Hepatocyte (in vitro differentiated cells): ENCODE measurements at regions not wholly inside any gene's neighbourhood (a gene's known extent, or its start where the extent isn't known, plus 50 kb on each side); places are given as distances from the start of the nearest gene placed in this dataset.

Source experiments
- DNase-seq: peaks from one replicate; pipeline ENCODE4 v3.0.0-alpha.2; 2016; ENCODE audit warnings: low spot score
- H2AFZ ChIP-seq: fragments of 200-600 bp; sonication (generic); 2 replicates; pipeline ENCODE4 v1.6.0; 2016; ENCODE audit warnings: antibody characterized with exemption, mild to moderate bottlenecking
- H3K27ac ChIP-seq: fragments of 200-600 bp; sonication (generic); 2 replicates; pipeline ENCODE4 v1.5.1; 2016; ENCODE audit warnings: mild to moderate bottlenecking
- H3K27me3 ChIP-seq: fragments of 200-600 bp; sonication (generic); 2 replicates; pipeline ENCODE4 v1.6.1; 2016
- H3K36me3 ChIP-seq: fragments of 200-600 bp; sonication (generic); replicated peaks from 2 replicates; pipeline ENCODE4 v1.5.1; 2016; ENCODE audit warnings: low read depth; ENCODE audit not compliant: insufficient read depth
- H3K4me1 ChIP-seq: fragments of 200-600 bp; sonication (generic); 2 replicates; pipeline ENCODE4 v1.5.1; 2016; ENCODE audit warnings: mild to moderate bottlenecking, moderate library complexity; ENCODE audit not compliant: insufficient read depth
- H3K4me2 ChIP-seq: fragments of 200-600 bp; sonication (generic); 2 replicates; pipeline ENCODE4 v1.6.0; 2016
- H3K4me3 ChIP-seq: fragments of 200-600 bp; sonication (generic); 2 replicates; pipeline ENCODE4 v1.5.1; 2016; ENCODE audit warnings: mild to moderate bottlenecking
- H3K79me2 ChIP-seq: fragments of 200-600 bp; sonication (generic); 2 replicates; pipeline ENCODE4 v1.6.0; 2017; ENCODE audit warnings: mild to moderate bottlenecking
- H3K9me2 ChIP-seq: fragments of 200-600 bp; sonication (generic); replicated peaks from 2 replicates; pipeline ENCODE4 v1.6.0; 2017; ENCODE audit warnings: mild to moderate bottlenecking; ENCODE audit not compliant: insufficient read depth
- H3K9me3 ChIP-seq: fragments of 200-600 bp; sonication (generic); 2 replicates; pipeline ENCODE4 v1.5.1; 2016; ENCODE audit warnings: low read depth, mild to moderate bottlenecking
- H4K20me1 ChIP-seq: fragments of 200-600 bp; sonication (generic); 2 replicates; pipeline ENCODE4 v1.6.0; 2016; ENCODE audit warnings: mild to moderate bottlenecking; ENCODE audit not compliant: insufficient read depth, poor library complexity, severe bottlenecking
- EZH2 ChIP-seq: fragments of 200-600 bp; sonication (generic); IDR thresholded peaks from 2 replicates; pipeline ENCODE4 v1.6.1; 2016; ENCODE audit warnings: antibody characterized with exemption, mild to moderate bottlenecking, borderline replicate concordance
- EZH2phosphoT487 ChIP-seq: fragments of 200-600 bp; sonication (generic); IDR thresholded peaks from one replicate; pipeline ENCODE4 v1.6.1; 2018; ENCODE audit warnings: antibody characterized with exemption, mild to moderate bottlenecking, low read depth, moderate library complexity; ENCODE audit not compliant: unreplicated experiment, severe bottlenecking
- WGBS: methylation state at CpG from one replicate; pipeline ENCODE4 v1.1.6; 2016; ENCODE audit warnings: low lambda C conversion rate; ENCODE audit errors: missing lambda C conversion rate; 5-methylcytosine and 5-hydroxymethylcytosine counted together
- TF ChIP-seq, protein P1 (sequence below): fragments of 200-600 bp; sonication (generic); IDR thresholded peaks from 2 replicates; pipeline ENCODE4 v1.5.1; 2016; ENCODE audit warnings: antibody characterized with exemption, mild to moderate bottlenecking; ENCODE audit not compliant: poor library complexity

DNA sequence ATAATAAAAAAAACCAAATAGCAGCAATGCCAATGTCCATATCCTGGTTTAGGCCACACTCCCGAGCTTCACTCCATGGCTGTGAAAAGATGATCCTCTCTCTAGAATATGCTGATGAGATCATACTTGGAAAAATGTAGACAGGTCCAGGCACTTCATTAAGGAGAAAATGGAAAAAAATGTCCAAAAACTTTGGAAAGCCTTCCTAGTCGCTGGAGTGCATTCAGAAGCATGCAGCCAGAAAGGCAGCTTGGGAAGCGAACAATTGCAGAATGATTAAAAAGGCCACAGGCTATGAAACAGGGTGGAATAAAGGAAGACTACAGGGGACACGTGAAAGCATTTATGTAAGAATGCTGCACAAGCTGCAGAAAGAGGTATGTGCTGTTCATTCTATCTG is 165.6 kb upstream of the HCCS start:
- Histone ChIP-seq H3K79me2 (no peaks in the 10 kb centered on the region), H3K4me2 (no peak overlapping the region)

DNA sequence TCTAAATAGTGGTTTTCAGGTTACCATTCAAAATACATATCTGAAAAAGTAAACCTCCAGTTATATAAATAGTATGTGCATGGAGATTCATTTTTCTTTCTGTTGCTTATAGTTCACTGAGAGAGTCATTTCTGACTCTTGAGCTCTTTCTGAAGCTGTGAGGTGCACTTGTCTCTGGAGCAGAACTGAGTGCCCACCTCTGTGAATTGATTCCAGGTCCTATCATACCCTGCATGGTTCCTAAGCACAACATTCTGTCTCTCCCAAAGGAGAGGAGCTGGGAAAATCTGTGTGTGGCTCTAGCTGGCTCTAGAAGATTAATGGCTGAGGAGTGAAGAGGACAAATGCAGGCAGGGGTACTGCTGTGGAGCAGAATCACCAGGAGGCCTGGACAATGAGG is 161.6 kb upstream of the HCCS start:
- Histone ChIP-seq H3K4me3 (no peak overlapping the region), H2AFZ (no peak overlapping the region), H3K4me2 (no peak overlapping the region), H3K4me1 (no peaks in the 10 kb centered on the region), H3K9me2 (no peaks in the 10 kb centered on the region), H3K36me3 (no peaks in the 10 kb centered on the region), H3K27me3 (no peaks in the 10 kb centered on the region), H3K9me3 (peaks cover 4% of the 10 kb centered on the region), H3K79me2 (no peaks in the 10 kb centered on the region), H4K20me1 (no peaks in the 10 kb centered on the region), H3K27ac (no peak overlapping the region)
- no peak for DNase-seq
- TF ChIP-seq, protein P1, sequence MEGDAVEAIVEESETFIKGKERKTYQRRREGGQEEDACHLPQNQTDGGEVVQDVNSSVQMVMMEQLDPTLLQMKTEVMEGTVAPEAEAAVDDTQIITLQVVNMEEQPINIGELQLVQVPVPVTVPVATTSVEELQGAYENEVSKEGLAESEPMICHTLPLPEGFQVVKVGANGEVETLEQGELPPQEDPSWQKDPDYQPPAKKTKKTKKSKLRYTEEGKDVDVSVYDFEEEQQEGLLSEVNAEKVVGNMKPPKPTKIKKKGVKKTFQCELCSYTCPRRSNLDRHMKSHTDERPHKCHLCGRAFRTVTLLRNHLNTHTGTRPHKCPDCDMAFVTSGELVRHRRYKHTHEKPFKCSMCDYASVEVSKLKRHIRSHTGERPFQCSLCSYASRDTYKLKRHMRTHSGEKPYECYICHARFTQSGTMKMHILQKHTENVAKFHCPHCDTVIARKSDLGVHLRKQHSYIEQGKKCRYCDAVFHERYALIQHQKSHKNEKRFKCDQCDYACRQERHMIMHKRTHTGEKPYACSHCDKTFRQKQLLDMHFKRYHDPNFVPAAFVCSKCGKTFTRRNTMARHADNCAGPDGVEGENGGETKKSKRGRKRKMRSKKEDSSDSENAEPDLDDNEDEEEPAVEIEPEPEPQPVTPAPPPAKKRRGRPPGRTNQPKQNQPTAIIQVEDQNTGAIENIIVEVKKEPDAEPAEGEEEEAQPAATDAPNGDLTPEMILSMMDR, result no peak
- no peak for TF ChIP-seq EZH2phosphoT487
- TF ChIP-seq EZH2, result no peak

More for the DNA sequence above, 165.6 kb upstream of the HCCS start:
- TF ChIP-seq EZH2phosphoT487 (no peak), EZH2 (no peak)
- TF ChIP-seq, protein P1, result no peak
- Histone ChIP-seq H3K27ac (no peak overlapping the region), H3K27me3 (no peaks in the 10 kb centered on the region), H3K4me1 (no peaks in the 10 kb centered on the region), H3K9me3 (no peaks in the 10 kb centered on the region), H4K20me1 (no peaks in the 10 kb centered on the region), H3K9me2 (no peaks in the 10 kb centered on the region), H3K36me3 (no peaks in the 10 kb centered on the region), H3K4me3 (no peak overlapping the region), H2AFZ (no peak overlapping the region)
- 57% methylated on average over 4 of the region's 4 CpGs for WGBS
- no peak for DNase-seq

DNA sequence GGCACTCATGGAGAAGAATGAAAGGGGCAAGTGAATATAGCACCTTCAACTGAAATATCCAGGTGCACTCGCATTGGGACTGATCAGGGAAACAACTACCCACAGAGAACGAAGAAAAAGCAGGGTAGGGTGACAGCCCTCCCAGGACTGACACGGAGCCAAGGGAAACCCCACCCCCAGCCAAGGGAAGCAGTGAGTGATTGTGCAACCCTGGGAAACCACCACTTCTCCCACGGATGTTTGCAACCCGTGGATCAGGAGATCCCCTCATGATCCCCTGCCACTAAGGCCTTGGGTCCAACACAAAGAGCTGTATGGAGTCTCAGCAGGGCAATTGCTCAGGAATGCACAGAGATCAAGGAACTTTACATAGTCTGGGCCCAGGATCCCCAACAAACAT is 158.5 kb upstream of the HCCS start:
- Histone ChIP-seq H3K9me2 (no peaks in the 10 kb centered on the region), H2AFZ (no peak overlapping the region), H3K4me3 (no peak overlapping the region), H3K4me2 (no peak overlapping the region), H3K79me2 (no peaks in the 10 kb centered on the region), H3K4me1 (no peaks in the 10 kb centered on the region), H4K20me1 (no peaks in the 10 kb centered on the region), H3K36me3 (no peaks in the 10 kb centered on the region), H3K27ac (no peak overlapping the region), H3K27me3 (no peaks in the 10 kb centered on the region), H3K9me3 (peaks cover 6% of the 10 kb centered on the region)
- DNase-seq, result no peak
- TF ChIP-seq EZH2phosphoT487, result no peak
- TF ChIP-seq, protein P1, result no peak
- no peak for TF ChIP-seq EZH2
- 73% methylated on average over 5 of the region's 5 CpGs for WGBS

DNA sequence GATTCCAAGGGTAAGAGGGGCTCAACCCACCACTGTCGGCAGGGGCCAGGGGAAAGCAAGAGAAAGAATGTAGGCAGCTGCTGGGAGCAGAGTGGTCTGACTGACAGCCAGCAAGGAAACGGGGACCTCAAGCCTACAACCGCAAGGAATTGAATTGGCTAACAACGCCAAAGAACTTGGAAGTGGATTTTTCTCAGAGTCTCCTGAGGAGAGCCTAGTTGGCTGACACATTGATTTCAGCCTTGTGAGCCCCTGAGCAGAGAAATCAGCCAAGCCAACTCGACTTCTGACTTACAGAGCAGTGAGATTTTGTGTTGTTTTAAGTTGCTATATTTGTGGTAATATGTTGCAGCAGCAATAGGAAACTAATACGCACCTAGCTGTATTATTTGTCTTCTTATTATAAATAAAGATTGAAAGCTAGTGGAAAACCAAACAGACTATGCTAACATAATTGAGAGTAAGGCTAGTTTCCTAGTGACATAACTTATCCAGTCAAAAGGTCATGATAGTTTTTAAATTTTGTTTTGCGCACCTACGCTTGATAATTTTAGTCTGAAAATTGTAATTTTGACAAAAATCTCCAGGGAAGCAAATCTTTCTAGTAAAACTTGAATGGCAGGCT is 145.8 kb upstream of the HCCS start:
- H2AFZ ChIP-seq, result no peak overlapping the region
- H3K79me2 ChIP-seq, result no peaks in the 10 kb centered on the region
- no peaks in the 10 kb centered on the region for H3K9me3 ChIP-seq
- H3K4me3 ChIP-seq, result no peak overlapping the region
- no peaks in the 10 kb centered on the region for H3K9me2 ChIP-seq
- no peaks in the 10 kb centered on the region for H3K36me3 ChIP-seq
- H4K20me1 ChIP-seq, result no peaks in the 10 kb centered on the region
- DNase-seq, result no peak
- H3K4me1 ChIP-seq, result no peaks in the 10 kb centered on the region
- WGBS, result 84% methylated on average over 8 of the region's 8 CpGs
- no peaks in the 10 kb centered on the region for H3K27me3 ChIP-seq
- no peak overlapping the region for H3K4me2 ChIP-seq
- no peak for TF ChIP-seq EZH2
- TF ChIP-seq, protein P1, result no peak
- no peak for TF ChIP-seq EZH2phosphoT487
- no peak overlapping the region for H3K27ac ChIP-seq
